ENCODE measurements at regions not wholly inside any gene's neighbourhood (a gene's known extent, or its start where the extent isn't known, plus 50 kb on each side); places are given as distances from the start of the nearest gene placed in this dataset.

DNA sequence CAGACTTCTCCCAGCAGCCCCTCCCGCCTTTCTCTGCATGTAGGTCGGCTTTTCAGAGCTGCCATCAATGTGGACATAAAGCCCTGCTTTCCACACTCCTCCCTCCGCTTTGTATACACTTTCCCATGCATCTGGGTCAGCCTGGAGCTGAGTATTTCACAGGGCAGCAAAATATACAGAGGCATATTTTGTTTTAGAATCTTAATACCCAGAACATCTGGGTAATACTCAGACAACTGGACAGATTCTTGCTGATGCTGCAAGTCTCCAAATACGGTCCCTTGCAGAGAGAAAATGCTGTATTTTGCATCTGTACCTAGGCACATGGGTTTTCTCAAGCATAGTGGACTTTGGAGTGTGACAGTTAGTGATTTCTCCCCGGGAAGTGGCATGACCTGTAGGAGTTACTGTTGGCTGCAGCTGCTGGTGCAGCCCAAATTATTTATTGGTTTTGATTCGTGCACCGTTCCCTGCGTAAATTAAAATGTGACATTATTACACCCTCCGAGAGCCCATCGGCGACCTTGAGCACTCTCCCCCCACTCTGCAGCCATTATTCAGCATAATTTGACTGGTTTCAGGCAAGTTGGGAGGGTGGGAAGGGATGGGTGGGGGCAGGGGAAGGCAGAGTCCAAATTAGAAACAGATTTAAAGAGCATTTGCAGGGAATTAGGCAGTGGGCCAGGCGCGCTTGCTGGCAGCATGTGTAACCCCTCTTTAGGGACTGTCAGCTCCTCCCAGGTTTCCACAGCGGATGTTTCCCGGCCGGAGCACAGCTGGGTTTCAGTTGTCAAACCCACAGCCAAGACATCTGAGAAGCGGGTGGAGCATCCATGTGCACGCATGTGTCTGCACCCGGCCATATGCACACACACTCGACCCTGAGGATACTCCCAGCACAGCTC, 100.8 kb downstream of the CPN2 start:
- DNase-seq, result peak; percentile 24

DNA sequence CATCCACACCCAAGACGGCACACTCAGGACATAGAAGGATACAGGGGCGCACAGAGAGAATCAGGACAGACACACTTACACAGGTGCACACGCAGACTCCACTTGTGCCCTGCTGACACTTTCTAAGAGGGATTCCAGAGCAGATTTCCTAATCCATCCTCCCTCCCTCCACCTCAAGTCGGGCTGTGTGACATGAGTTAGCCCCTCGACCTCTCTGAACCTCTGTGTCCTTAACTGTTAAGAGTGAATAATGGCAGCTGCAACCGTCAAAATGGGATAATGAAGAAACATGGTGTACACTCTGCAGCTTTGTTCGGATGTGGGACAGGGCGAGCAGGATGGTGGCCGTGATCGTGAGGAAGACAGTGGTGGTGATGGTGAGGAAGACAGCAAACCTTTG, 100.1 kb downstream of the CPN2 start:
- DNase-seq, result peak; percentile 30

GRCh38 chr3:194251461-194251860, 99.7 kb downstream of the CPN2 start:
- peak; percentile 44 for DNase-seq

DNA sequence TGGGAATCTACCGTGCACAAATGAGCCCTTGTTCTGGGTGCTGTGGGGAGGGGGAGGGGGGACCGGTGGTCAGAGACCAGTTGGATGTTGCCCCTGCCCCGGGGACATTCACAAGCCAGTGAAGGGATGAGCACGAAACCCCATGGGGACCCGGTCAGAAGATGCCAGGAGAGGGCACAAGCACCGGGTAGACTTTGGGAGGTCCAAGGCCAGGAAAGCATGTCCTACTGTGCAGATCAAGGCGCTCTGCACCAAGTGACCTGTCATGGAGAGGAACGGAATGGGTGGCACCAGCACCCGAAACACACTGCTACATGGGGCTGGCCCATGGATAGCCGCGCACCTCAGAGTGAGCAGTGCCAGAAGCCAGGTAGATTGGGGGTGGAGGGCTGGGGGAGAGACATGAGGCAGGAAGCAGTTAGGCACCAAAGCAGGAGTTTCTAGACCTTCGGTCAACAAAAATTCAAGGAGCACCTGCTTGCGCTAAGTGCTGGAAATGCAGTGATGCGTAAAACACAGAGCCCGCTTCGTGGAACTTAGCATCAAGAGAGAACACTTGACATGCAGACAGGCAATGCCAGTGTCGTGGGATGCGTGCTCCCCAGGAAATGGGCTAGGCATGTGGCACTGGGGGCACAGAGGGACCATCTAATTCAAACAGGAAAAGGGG, 99.1 kb downstream of the CPN2 start:
- DNase-seq, result peak; percentile 44

- DNase-seq, result no peak
These were observed 97.9 kb downstream of the CPN2 start for GRCh38 chr3:194253270-194253669.

DNA sequence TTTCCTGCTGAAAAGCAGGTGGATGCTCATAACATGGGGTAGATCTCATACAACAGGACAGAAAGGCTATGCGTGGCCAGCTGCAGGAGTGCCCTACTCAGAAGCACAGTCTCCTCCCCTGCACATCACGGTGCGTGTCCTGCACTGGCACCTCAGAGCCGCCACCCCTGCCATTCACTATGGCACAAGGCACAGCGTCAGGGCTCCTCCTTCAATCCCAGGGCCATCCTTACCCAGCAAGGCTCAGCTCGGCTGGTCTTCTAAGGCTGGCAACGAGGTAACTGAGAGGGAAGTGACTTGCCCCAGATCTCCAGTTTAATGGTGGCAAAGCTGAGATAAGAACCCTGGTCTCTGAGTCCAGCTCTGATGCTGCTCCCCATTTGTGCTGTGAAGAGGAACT, 97.1 kb downstream of the CPN2 start:
- peak; percentile 33 for DNase-seq

DNA sequence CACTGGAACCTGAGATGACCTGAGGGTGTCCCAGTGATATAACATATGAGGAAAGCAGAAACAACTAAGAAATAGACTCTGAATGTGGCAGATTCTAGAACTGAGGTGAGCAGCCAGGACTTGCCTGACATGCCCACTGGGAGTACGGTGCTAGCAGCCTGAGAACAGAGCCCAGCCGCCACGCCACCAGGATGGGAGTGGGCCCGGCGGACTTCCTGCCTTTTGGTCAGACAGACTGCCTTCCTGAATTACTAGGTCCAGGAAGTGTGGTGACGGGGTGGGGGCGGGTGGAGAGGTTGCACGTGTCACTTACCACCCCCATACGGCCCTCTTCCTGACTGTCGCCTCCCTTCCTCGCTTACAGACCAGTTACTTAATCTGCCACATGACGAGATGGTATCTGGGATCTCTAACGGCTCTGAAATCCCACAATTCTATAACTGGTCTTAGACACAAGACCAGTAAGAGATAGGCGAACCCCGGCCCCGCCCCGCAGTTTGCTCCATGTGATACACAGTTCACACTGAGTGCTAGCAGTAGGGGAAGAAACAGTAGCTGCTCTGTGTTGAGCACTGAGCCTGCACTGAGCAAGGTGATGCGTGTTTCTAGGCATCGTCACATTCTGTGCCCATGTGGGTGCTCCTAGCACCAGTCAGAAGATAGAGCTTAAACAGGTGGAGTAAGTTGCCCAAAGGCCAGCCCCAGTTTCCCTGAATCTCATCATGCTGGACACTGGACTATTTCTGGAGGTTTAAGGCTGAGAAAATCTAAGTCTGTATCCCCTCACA, 95.7 kb downstream of the CPN2 start:
- DNase-seq, result peak; percentile 81

- peak; percentile 53 for DNase-seq
These were observed 94.8 kb downstream of the CPN2 start for GRCh38 chr3:194256040-194256945.

DNA sequence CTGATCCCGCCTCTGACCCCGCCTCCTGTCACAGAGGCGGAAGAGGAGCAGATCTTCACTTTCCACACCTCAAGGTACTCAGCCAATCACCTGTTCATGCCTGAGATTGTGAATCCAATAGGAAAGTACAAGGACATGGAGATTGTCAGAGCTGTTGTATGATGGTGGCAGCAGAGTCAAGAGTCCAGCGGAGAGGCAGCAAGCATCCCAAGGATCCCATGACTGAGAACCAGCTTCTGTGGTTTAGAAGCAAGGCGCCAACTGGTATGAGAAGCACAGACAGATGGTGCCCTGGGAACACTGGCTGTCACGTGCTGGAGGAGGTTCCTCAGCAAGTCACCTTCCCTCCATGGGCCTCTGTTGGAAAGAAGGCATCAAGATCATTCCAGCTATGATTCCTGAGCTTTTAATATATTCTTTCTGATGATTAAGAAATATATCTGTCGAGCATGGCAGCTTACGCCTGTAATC, 93.9 kb downstream of the CPN2 start:
- DNase-seq, result peak; percentile 19

- DNase-seq, result peak; percentile 32
These were observed 93.0 kb downstream of the CPN2 start for GRCh38 chr3:194257916-194258668.

DNA sequence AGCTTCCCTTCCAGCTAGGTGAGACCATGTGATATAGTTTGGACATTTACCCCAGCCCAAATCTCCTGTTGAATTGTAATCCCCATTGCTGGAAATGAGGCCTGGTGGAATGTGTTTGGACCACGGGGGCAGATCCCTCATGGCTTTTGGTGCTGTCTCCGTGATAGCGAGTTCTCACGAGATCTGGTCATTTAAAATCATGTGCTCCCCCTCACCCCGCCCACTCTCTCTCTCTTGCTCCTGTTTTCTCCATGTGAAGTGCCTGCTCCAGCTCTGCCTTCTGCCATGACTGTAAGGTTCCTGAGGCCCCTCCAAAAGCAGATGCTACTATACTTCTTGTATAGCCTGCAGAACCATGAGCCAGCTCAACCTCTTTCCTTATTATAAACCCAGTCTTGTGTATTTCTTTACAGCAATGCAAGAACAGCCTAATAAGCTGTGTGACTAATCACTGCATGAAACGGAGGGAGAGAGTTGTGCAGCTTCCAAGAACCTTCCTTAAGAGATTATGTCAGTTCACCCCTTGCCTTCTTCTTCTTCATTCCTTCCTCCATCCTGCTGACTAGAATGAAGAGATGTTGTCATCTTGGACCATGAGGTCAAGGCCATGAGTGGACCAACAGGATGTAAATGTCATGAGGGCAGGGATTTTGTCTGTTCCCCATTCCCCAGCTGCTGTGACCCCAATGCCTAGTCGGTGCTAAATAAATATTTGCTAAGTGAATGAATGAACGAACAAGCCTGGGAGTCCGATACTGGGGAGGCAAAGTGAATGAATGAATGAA, 91.0 kb downstream of the CPN2 start:
- peak; percentile 21 for DNase-seq

- peak; percentile 49 for DNase-seq
These were observed 89.5 kb downstream of the CPN2 start for GRCh38 chr3:194261581-194262063.

DNA sequence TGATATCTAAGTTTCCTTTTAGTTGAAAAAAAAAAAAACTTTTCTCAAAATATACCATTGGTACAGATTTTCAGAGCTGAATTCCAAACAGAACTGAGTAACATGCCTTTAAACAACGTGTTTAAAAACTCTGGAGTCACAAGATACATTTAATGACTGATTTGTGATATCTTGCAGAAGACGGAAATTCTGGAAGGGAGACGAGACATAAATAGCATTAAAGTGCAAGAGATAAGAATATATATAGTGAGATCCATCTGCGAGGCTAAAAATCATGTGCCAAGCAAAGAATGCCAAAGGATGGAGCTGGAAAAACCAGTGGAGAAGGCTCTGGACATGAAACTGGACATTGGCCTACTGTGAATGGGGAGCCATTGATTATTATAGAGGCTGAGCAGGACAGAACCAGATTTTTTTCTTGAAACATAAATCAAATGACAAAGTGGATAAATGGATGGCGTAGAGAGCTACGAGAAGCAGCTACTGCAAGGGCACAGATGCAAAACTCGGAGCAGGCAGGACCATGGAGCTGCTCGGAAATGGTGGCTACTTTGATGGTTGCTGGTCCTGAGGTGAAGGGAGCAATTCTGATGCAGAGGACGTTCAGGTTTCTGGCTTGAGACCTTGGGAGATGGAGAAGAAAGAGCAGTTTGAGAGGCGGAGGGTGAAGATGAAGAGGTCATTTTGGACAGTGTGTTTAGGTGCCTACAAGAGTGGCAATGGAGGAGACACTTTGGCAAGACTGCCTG, 88.8 kb downstream of the CPN2 start:
- DNase-seq, result no peak

DNA sequence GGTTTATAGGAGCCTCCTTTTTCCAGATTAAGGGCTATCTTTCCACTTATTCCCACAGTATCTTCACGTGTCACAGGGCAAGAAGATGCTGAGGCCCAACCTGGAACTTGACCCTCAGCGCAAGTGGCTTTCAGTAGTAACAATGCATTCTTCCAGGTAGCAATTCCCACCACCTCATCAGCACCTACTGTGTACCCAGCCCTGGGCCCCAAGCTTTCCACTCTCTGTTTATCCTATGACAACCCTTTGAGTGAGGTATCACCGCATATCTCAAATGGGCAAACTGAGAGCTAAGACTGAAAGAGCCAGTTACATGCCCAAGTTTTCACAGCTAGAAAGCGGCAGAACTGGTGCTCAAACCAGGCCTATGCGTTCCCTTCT, 88.2 kb downstream of the CPN2 start:
- DNase-seq, result no peak

DNA sequence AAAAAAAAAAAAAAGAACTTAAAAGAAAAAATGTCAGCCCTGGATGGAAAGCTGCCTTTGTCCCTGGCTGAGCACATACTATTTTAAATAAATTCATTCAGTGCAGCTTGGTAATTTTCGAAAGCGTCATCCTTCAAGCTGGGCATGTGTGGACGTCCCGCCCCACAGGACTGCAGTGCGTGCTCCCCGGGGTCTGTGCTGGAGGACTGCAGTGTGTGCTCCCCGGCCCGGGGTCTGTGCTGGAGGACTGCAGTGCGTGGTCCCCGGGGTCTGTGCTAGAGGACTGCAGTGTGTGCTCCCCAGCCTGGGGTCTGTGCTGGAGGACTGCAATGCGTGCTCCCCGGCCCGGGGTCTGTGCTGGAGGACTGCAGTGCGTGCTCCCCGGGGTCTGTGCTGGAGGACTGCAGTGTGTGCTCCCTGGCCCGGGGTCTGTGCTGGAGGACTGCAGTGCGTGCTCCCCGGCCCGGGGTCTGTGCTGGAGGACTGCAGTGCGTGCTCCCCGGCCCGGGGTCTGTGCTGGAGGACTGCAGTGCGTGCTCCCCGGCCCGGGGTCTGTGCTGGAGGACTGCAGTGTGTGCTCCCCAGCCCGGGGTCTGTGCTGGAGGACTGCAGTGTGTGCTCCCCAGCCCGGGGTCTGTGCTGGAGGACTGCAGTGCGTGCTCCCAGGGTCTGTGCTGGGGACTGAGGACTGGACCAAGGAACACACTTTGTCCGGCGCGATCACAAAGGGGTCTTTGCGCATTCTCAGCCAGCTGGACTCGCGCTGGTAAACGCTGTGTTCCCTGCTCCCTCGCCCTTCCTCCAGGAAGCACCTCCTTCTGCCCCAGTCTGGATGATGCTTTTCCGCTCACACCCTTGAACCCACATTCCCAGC, 86.3 kb downstream of the CPN2 start:
- peak; percentile 32 for DNase-seq

- DNase-seq, result peak; percentile 38
These were observed 85.6 kb downstream of the CPN2 start for GRCh38 chr3:194265505-194265892.

DNA sequence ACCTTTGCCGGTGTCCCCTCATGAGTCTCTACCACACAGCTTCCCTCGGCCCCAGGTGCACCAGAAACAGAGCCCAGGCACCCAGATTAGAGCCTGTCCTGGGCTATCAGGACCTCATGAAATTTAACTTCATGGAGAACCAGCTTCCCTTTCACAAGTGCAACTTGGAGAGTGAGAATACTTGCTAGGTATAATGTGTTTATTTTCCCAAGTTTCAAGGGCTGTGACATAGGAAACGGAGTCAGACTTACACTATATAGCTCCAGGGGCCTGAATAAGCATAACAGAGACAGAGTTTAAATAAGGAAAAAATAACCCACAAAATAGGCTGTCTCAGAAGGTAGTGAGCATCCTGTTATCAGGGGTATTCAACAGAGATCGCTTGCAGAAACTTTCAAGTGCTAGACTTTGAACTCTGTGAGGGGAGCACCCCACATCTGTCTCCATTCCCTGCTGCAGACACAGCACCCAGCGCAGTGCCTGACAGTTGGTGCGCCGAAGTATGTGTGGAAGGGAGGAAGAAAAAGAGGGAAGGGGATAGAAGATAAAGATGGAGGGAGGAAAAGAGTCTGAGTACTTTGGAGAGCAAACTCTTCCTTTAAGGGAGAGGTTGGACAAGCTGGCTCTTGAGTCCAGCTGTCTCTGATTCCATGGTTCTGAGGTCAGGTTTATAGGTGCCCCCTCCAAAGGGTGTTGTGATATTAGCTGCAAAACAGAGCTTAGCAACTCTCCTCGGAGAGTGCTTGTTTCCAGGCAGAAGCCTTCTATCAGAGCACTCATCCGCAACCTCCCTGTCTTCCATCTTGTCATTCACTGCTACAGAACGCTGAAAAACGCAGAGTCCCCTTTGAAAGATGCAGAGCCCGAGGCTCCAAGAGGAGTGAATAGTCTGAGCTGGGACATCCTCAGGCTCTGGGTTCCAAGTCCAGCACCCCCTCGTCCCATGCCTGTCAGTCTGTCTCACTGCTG, 84.8 kb downstream of the CPN2 start:
- DNase-seq, result peak; percentile 41
